DND-41 (cell line): ENCODE measurements at regions not wholly inside any gene's neighbourhood (a gene's known extent, or its start where the extent isn't known, plus 50 kb on each side); places are given as distances from the start of the nearest gene placed in this dataset.

Source experiments
- ATAC-seq: fragments of 200-7000 bp; cut with Tn5 transposase; 3 replicates; pipeline ENCODE4 v1.9.1; 2021; ENCODE audit warnings: low read depth; ENCODE audit not compliant: insufficient read depth
- DNase-seq: peaks from one replicate; pipeline ENCODE4 v3.0.0-alpha.2; 2020
- H2AFZ ChIP-seq: 2 replicates; pipeline ENCODE4 v1.6.0; 2012; ENCODE audit warnings: low read depth, low read length
- H3K27ac ChIP-seq: 2 replicates; pipeline ENCODE4 v1.5.1; 2012; ENCODE audit warnings: low read length, inconsistent platforms
- H3K27me3 ChIP-seq: fragments of 200-600 bp; sonication (generic); 2 replicates; pipeline ENCODE4 v1.6.0; 2012; ENCODE audit warnings: low read length, mild to moderate bottlenecking, inconsistent platforms; ENCODE audit not compliant: insufficient read depth, poor library complexity
- H3K36me3 ChIP-seq: 2 replicates; pipeline ENCODE4 v1.5.1; 2012; ENCODE audit warnings: low read length, inconsistent platforms; ENCODE audit not compliant: insufficient read depth
- H3K4me1 ChIP-seq: 2 replicates; pipeline ENCODE4 v1.5.1; 2012; ENCODE audit warnings: mild to moderate bottlenecking, low read length; ENCODE audit not compliant: insufficient read depth
- H3K4me2 ChIP-seq: 2 replicates; pipeline ENCODE4 v1.6.0; 2012; ENCODE audit warnings: mild to moderate bottlenecking, moderate library complexity, low read length, inconsistent platforms; ENCODE audit not compliant: insufficient read depth
- H3K4me3 ChIP-seq, 2 experiments: fragments of 200-600 bp in 1 of 2; shearing (Covaris generic) in 1 of 2; 2 replicates each; pipeline ENCODE4 v1.5.1; 2012 to 2016; ENCODE audit warnings: inconsistent platforms in 2 of 2, low read length in 2 of 2, mild to moderate bottlenecking in 2 of 2, low read depth in 1 of 2, moderate library complexity in 1 of 2
- H3K79me2 ChIP-seq: 2 replicates; pipeline ENCODE4 v1.6.0; 2012; ENCODE audit warnings: low read length, inconsistent platforms; ENCODE audit not compliant: insufficient read depth
- H3K9ac ChIP-seq: 2 replicates; pipeline ENCODE4 v1.6.0; 2012; ENCODE audit warnings: low read depth, mild to moderate bottlenecking, inconsistent platforms, low read length, moderate library complexity
- H3K9me3 ChIP-seq: 2 replicates; pipeline ENCODE4 v1.5.1; 2012; ENCODE audit warnings: low read length, moderate library complexity, mild to moderate bottlenecking, inconsistent platforms; ENCODE audit not compliant: insufficient read depth, severe bottlenecking
- H4K20me1 ChIP-seq: 2 replicates; pipeline ENCODE4 v1.6.0; 2012; ENCODE audit warnings: low read length; ENCODE audit not compliant: insufficient read depth
- EZH2 ChIP-seq: IDR thresholded peaks from 3 replicates; pipeline ENCODE4 v1.6.1; 2012; ENCODE audit warnings: borderline replicate concordance, low read depth, mild to moderate bottlenecking, moderate library complexity, low read length, inconsistent platforms; ENCODE audit not compliant: severe bottlenecking
- TF ChIP-seq, protein P1 (sequence below): IDR thresholded peaks from 2 replicates; pipeline ENCODE4 v1.5.1; 2012; ENCODE audit warnings: borderline replicate concordance, low read length, moderate library complexity, mild to moderate bottlenecking; ENCODE audit not compliant: poor library complexity, severe bottlenecking; ENCODE audit errors: extremely low read depth

DNA sequence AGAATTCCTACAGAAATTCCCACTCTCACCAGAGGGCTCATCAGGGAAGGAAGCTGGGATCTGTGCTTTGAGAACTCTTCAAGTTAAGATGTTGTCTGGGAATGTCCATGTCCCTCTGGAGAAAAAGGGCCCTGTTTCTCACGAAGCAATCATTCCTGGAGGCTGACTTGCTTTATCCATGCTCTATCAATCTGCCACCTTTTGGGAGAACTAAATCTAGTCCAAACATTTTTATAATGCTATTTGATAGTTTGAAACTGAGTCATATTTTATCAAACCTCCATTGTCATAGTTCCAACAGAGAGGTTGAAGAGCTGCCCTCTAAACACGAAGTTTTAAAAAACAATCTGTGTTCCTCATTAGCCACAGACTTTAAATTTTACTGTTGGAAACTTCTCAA lies 219.2 kb downstream of the MTX2 start:
- no peak for DNase-seq
- Histone ChIP-seq H3K4me3 (no peak overlapping the region), H4K20me1 (no peaks in the 10 kb centered on the region), H3K36me3 (no peaks in the 10 kb centered on the region), H3K9ac (no peak overlapping the region), H3K4me2 (no peak overlapping the region), H3K27ac (no peak overlapping the region), H3K79me2 (no peaks in the 10 kb centered on the region), H3K9me3 (no peaks in the 10 kb centered on the region), H3K27me3 (no peaks in the 10 kb centered on the region), H2AFZ (no peak overlapping the region), H3K4me1 (peaks cover 46% of the 10 kb centered on the region)
- ATAC-seq = no peak
- TF ChIP-seq, protein P1, sequence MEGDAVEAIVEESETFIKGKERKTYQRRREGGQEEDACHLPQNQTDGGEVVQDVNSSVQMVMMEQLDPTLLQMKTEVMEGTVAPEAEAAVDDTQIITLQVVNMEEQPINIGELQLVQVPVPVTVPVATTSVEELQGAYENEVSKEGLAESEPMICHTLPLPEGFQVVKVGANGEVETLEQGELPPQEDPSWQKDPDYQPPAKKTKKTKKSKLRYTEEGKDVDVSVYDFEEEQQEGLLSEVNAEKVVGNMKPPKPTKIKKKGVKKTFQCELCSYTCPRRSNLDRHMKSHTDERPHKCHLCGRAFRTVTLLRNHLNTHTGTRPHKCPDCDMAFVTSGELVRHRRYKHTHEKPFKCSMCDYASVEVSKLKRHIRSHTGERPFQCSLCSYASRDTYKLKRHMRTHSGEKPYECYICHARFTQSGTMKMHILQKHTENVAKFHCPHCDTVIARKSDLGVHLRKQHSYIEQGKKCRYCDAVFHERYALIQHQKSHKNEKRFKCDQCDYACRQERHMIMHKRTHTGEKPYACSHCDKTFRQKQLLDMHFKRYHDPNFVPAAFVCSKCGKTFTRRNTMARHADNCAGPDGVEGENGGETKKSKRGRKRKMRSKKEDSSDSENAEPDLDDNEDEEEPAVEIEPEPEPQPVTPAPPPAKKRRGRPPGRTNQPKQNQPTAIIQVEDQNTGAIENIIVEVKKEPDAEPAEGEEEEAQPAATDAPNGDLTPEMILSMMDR = no peak
- no peak for TF ChIP-seq EZH2

DNA sequence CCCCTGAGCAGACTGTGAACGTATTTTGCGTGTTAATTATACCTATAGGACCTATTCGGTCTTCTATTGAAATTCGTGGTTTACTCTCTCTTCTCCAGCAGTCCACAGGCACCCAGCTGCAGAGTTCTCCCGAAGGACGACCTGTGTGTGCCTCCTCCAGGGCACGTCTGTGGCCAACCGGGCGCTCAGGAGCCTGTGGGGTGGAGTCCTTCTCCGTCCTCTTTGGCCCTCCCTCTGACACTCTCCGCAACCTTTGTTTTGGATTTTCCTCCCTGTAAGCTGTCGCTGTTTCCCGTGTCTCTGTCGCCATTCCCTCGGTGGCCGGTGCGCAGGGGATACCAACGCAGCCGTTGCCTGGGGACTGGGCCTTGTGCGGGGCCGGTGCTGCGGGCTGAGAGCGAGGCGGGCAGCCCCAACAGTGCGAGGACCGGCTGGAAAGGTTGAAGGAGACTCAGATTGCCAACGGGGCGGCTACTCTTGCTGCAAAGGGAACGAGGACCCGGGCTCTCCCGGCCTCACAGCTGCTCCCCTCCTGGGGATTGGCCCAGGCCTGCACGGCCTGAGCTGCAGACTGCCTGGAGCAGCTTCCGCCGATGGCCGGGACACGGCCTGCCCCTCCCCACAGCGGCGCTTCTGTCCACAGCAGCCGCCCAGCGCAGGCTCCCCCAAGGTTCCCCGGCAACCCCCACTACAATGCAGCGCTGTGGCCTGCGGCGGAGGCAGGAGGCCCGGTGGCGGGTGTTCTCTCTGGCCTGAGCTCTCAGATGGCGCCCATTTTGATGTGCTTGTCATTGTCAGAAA lies 221.0 kb downstream of the MTX2 start:
- Histone ChIP-seq H2AFZ (no peak overlapping the region), H3K4me2 (peak overlapping the region; percentile 58), H3K36me3 (no peaks in the 10 kb centered on the region), H3K27me3 (no peaks in the 10 kb centered on the region), H3K79me2 (no peaks in the 10 kb centered on the region), H3K9me3 (no peaks in the 10 kb centered on the region), H4K20me1 (no peaks in the 10 kb centered on the region), H3K27ac (peak overlapping the region; percentile 87), H3K9ac (peak overlapping the region; percentile 44), H3K4me1 (peaks cover 65% of the 10 kb centered on the region), H3K4me3 (peak overlapping the region in 1 of 2 experiments; percentile 29; a peak in 2 of 4 replicates)
- ATAC-seq (no peak), DNase-seq (no peak)
- no peak for TF ChIP-seq EZH2
- TF ChIP-seq, protein P1 = no peak

DNA sequence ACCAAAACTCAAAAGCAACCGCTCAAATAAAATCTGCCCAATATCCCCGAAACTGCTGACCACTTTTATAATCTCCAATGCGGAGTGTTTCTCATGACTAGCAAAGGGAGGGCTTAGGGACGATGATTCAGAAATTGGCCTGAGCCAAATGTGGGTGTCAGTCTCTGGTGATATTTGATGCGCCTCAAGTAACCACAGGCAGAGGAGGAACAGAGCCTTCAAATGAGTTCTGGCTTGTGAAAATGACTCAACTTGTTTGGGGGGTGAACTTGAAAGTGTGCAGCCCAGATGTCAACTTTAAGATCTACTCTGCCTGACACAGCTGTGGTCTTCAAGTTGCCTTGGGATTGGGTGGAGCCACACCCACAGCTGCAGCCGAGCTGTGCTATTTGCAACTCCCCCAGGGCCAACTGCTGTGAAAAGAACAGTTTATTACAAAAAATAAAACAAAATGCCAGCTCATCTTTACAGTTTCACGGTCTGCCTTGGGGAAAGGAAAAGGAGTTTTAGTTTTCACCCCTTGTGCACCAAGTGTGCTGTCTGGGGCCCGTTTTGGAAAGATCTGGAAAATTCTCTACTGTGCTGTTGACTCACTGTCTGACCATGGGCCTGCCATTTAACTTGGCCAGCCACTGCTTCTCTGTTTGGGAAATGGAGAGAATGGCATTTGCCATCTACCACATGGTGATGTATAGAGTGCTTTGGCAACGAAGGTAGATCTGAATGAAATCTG lies 222.1 kb downstream of the MTX2 start:
- Histone ChIP-seq H2AFZ (peak overlapping the region; percentile 35; the same call in 1 of the 2 replicates), H3K79me2 (no peaks in the 10 kb centered on the region), H3K36me3 (no peaks in the 10 kb centered on the region), H3K27me3 (no peaks in the 10 kb centered on the region), H3K4me1 (peaks cover 70% of the 10 kb centered on the region), H4K20me1 (no peaks in the 10 kb centered on the region), H3K27ac (peak overlapping the region; percentile 96), H3K9me3 (no peaks in the 10 kb centered on the region), H3K4me2 (peak overlapping the region; percentile 58), H3K9ac (peak overlapping the region; percentile 51), H3K4me3 (peak overlapping the region in 1 of 2 experiments; percentile 29; a peak in 2 of 4 replicates)
- no peak for TF ChIP-seq EZH2
- TF ChIP-seq, protein P1 = peak; percentile 14
- peak; percentile 91 for DNase-seq
- peak; percentile 92 for ATAC-seq
